Neural crest cell (in vitro differentiated cells): ENCODE measurements at regions not wholly inside any gene's neighbourhood (a gene's known extent, or its start where the extent isn't known, plus 50 kb on each side); places are given as distances from the start of the nearest gene placed in this dataset.

Experiments
- DNase-seq: peaks from one replicate; pipeline ENCODE4 v3.0.0; 2021; ENCODE audit warnings: low read depth, mixed read lengths, low spot score
- H3K27ac Mint-ChIP-seq: one replicate; pipeline ENCODE4 v1.8.0; 2021; ENCODE audit warnings: mild to moderate bottlenecking, mixed read lengths; ENCODE audit not compliant: unreplicated experiment
- H3K27me3 Mint-ChIP-seq: 2 replicates; pipeline ENCODE4 v1.8.0; 2021; ENCODE audit warnings: low read depth, mild to moderate bottlenecking, mixed read lengths
- H3K36me3 Mint-ChIP-seq: 2 replicates; pipeline ENCODE4 v1.8.0; 2021; ENCODE audit warnings: low read depth, mild to moderate bottlenecking, mixed read lengths
- H3K4me1 Mint-ChIP-seq: 2 replicates; pipeline ENCODE4 v1.8.0; 2021; ENCODE audit warnings: mixed read lengths
- H3K4me3 Mint-ChIP-seq: one replicate; pipeline ENCODE4 v1.8.0; 2021; ENCODE audit warnings: mild to moderate bottlenecking, mixed read lengths
- H3K9me3 Mint-ChIP-seq: 2 replicates; pipeline ENCODE4 v1.8.0; 2021; ENCODE audit warnings: mixed read lengths
- TF ChIP-seq, protein P1 (sequence below): fragments of 200-600 bp; sonication (generic); conservative IDR thresholded peaks from 2 replicates; pipeline ENCODE4 v1.5.0; 2021; ENCODE audit warnings: antibody characterized with exemption, mild to moderate bottlenecking

DNA sequence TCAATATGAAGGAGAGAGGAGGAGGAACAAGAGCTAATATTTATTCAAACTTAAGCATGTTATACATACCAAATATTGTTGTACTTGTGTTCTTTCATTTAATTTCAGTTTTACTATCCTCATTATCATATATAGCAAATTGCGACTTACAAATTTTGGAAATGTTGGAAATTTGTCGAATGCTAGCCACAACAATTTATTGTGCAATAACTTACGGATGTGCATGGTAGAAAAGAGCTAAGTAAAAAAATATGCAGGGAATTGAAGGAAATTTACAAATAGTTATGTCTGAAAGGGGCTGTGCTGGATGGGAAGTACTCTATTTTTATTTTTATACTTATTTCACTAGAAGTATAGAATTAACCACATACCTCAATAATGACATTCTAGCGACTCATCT lies 376.3 kb downstream of the PCDH20 start:
- no peaks in the 10 kb centered on the region for H3K27me3 Mint-ChIP-seq
- H3K36me3 Mint-ChIP-seq: no peaks in the 10 kb centered on the region

DNA sequence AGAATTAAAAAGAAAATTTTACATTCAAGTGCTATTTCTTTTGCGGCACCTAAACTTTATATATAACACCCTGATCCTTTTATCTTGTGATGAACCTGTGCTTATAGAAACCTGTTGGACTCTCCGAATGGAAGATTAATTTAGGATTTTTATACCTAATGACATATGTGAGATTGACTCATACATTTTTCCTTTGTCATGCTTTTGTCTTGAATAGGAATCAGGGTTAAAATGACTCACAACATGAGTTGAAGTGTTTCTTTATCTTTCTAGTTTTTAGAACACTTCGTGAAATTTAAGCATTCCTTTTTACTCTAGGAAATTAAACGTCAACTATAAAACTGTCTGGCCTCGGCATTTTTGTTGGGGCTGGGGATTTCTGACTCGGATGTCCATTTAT lies 378.9 kb downstream of the PCDH20 start:
- no peaks in the 10 kb centered on the region for H3K9me3 Mint-ChIP-seq
- no peaks in the 10 kb centered on the region for H3K36me3 Mint-ChIP-seq
- TF ChIP-seq, protein P1, sequence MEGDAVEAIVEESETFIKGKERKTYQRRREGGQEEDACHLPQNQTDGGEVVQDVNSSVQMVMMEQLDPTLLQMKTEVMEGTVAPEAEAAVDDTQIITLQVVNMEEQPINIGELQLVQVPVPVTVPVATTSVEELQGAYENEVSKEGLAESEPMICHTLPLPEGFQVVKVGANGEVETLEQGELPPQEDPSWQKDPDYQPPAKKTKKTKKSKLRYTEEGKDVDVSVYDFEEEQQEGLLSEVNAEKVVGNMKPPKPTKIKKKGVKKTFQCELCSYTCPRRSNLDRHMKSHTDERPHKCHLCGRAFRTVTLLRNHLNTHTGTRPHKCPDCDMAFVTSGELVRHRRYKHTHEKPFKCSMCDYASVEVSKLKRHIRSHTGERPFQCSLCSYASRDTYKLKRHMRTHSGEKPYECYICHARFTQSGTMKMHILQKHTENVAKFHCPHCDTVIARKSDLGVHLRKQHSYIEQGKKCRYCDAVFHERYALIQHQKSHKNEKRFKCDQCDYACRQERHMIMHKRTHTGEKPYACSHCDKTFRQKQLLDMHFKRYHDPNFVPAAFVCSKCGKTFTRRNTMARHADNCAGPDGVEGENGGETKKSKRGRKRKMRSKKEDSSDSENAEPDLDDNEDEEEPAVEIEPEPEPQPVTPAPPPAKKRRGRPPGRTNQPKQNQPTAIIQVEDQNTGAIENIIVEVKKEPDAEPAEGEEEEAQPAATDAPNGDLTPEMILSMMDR: no peak
- no peaks in the 10 kb centered on the region for H3K4me1 Mint-ChIP-seq
- no peak overlapping the region for H3K27ac Mint-ChIP-seq
- no peak overlapping the region for H3K4me3 Mint-ChIP-seq
- no peak for DNase-seq
- no peaks in the 10 kb centered on the region for H3K27me3 Mint-ChIP-seq

More for the DNA sequence above, 376.3 kb downstream of the PCDH20 start:
- Mint-ChIP-seq H3K4me1 (no peaks in the 10 kb centered on the region), H3K27ac (no peak overlapping the region), H3K9me3 (no peaks in the 10 kb centered on the region), H3K4me3 (no peak overlapping the region)
- DNase-seq: no peak
- TF ChIP-seq, protein P1: no peak

DNA sequence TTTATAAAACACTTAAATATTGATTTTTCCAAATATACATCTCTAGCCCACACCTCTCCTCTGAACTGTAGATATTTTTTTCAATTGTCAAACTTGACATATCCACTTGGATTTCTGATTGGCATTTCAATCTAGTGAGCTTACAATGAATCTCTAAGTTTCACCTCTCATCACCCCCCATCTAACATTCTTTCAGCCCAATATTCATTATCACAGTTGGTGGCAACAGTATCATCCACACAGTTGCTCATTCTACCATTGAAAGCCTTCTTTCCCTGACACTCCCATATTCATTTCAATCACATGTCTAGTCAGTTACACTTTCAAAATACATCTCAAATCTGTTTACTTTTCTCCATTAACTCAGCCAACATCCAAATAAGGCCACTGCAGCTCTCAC lies 385.2 kb downstream of the PCDH20 start:
- H3K9me3 Mint-ChIP-seq: no peaks in the 10 kb centered on the region
- no peaks in the 10 kb centered on the region for H3K36me3 Mint-ChIP-seq
- H3K4me3 Mint-ChIP-seq: no peak overlapping the region
- no peak overlapping the region for H3K27ac Mint-ChIP-seq
- TF ChIP-seq, protein P1: no peak
- DNase-seq: no peak
- no peaks in the 10 kb centered on the region for H3K27me3 Mint-ChIP-seq
- H3K4me1 Mint-ChIP-seq: no peaks in the 10 kb centered on the region

DNA sequence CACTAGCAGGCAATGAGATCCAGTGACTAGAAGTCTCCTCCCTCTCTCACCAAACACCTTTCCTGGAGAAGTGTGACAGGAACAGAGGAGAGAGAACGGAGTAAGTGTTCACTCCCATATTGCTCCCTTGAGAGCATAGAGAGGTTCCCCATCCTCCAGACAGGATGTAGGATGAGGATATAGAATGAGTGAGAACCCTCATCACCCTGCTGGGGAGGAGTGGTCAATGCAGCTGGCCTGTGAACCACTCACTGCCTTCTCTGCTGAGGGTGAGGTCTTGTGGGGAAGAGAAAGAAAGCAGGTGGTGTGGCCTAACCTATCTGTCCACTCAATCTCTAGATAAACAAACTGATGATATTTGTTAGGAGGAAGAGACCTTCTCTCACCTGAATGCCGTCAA lies 386.6 kb downstream of the PCDH20 start:
- TF ChIP-seq, protein P1: no peak
- H3K36me3 Mint-ChIP-seq: no peaks in the 10 kb centered on the region
- no peaks in the 10 kb centered on the region for H3K9me3 Mint-ChIP-seq
- H3K27ac Mint-ChIP-seq: no peak overlapping the region
- DNase-seq: no peak
- H3K27me3 Mint-ChIP-seq: no peaks in the 10 kb centered on the region
- no peaks in the 10 kb centered on the region for H3K4me1 Mint-ChIP-seq
- no peak overlapping the region for H3K4me3 Mint-ChIP-seq

DNA sequence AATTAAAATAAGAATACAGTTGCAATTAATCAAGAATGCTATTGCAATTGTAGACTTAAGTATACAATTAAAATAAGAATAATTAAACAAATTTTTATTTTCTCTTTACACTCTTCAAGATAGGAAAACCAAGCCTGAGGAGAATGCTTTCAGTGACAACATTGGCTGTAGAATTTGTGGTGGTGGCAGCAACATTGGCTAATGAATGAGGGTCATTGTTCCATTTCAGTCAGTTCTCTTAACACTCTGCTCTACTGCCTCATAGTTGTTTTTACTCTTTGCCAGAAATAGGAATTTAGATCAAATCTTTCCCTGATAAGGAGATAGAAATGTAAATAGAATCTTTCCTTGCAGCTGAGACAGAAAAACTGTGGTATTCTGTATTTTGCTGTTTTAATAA lies 391.6 kb downstream of the PCDH20 start:
- no peak overlapping the region for H3K27ac Mint-ChIP-seq
- no peaks in the 10 kb centered on the region for H3K4me1 Mint-ChIP-seq
- H3K4me3 Mint-ChIP-seq: no peak overlapping the region
- H3K9me3 Mint-ChIP-seq: peaks cover 1% of the 10 kb centered on the region
- no peak for DNase-seq
- H3K27me3 Mint-ChIP-seq: no peaks in the 10 kb centered on the region
- H3K36me3 Mint-ChIP-seq: no peaks in the 10 kb centered on the region
- TF ChIP-seq, protein P1: no peak

DNA sequence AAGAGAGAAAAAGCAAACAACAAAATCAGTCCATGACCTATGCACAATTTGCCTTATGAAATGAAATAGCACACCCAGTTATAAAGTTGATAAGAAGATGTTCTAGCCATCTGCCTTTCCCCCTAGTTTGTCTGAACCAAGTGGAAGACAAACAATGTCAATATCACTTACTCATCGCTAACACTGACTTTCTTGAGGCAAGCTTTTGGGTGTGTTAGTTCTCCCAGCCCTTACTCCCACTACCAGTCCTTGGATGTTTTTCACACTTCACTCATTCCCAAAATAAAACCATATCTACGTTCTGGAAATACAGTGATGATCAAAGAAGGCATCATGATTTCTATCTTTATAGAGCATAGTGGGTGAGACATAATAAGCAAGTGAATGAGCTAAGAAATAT lies 393.8 kb downstream of the PCDH20 start:
- Mint-ChIP-seq H3K4me3 (no peak overlapping the region), H3K36me3 (no peaks in the 10 kb centered on the region), H3K9me3 (peaks cover 3% of the 10 kb centered on the region), H3K27me3 (no peaks in the 10 kb centered on the region), H3K4me1 (no peaks in the 10 kb centered on the region), H3K27ac (no peak overlapping the region)
- TF ChIP-seq, protein P1: no peak
- DNase-seq: no peak
